K562 (cell line): ENCODE measurements at regions not wholly inside any gene's neighbourhood (a gene's known extent, or its start where the extent isn't known, plus 50 kb on each side); places are given as distances from the start of the nearest gene placed in this dataset.

Experiments used
- KLF13 ChIP-seq: fragments of 450-650 bp; IDR thresholded peaks from 2 replicates; pipeline ENCODE4 v1.6.1; 2016; ENCODE audit warnings: missing genetic modification characterization, low read depth, mild to moderate bottlenecking, missing compliant biosample characterization, moderate library complexity, borderline replicate concordance
- PHF8 ChIP-seq: fragments of 200-600 bp; sonication (generic); IDR thresholded peaks from 2 replicates; pipeline ENCODE4 v1.6.1; 2012; ENCODE audit warnings: mixed run types, mild to moderate bottlenecking, inconsistent platforms, low read length, moderate library complexity, borderline replicate concordance
- TBL1XR1 ChIP-seq, 2 experiments: IDR thresholded peaks; 2 replicates each; pipeline ENCODE4 v1.6.1; 2012; ENCODE audit warnings: improper control_type of control experiment in 2 of 2, low read length in 2 of 2, mild to moderate bottlenecking in 1 of 2
- ZNF699 ChIP-seq: fragments of 250-450 bp; sonication (Bioruptor Pico); IDR thresholded peaks from 2 replicates; pipeline ENCODE4 v1.8.0; 2021; ENCODE audit warnings: mild to moderate bottlenecking, moderate library complexity; ENCODE audit not compliant: insufficient replicate concordance
- ZNF77 ChIP-seq: fragments of 250-450 bp; sonication (Bioruptor Pico); IDR thresholded peaks from 2 replicates; pipeline ENCODE4 v1.5.0; 2020
- TF ChIP-seq, protein P1 (sequence below): fragments of 450-650 bp; formaldehyde crosslinking; IDR thresholded peaks from 2 replicates; pipeline ENCODE4 v1.4.0; 2020; ENCODE audit warnings: mild to moderate bottlenecking, moderate library complexity
- TF ChIP-seq, protein P2 (sequence below): fragments of 250-450 bp; sonication (Bioruptor Pico); IDR thresholded peaks from 2 replicates; pipeline ENCODE4 v1.9.0; 2021; ENCODE audit warnings: mild to moderate bottlenecking, inconsistent platforms
- TF ChIP-seq, protein P3 (sequence below), 2 experiments: fragments of 450-650 bp; IDR thresholded peaks; 2 replicates each; pipeline ENCODE4 v1.6.1; 2016
- TF ChIP-seq, protein P4 (sequence below): fragments of 450-650 bp; IDR thresholded peaks from 2 replicates; pipeline ENCODE4 v1.6.1; 2016; ENCODE audit warnings: low read depth

DNA sequence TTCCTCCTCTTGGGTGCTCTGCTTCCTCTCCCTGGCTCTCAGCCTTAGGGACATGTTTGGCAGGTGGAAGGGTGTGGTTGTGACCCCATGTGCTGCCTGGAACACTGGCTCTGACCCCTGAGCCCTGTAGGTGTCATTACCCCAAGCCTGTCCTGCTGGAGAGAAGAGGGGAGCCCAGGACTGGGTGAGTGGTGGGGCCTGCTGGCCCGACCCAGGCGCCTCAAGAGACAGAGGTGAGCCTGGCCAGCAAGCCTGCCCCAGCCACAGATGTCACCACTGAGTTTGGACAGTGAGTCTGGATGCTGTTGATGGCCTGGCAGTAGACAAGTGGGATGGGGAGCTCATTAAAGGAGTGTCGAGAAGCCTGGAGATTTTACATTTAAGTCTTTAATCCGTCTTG, 1112.2 kb downstream of the BRD1 start (continued):
- TF ChIP-seq TBL1XR1 (IDR thresholded peaks at IDR 0.05; ENCODE audit: low read length in 2 of 2) (no peak), ZNF77 (CRISPR knock-in tag) (no peak), PHF8 (no peak), KLF13 (tag) (no peak), ZNF699 (no peak)
- TF ChIP-seq, protein P1, sequence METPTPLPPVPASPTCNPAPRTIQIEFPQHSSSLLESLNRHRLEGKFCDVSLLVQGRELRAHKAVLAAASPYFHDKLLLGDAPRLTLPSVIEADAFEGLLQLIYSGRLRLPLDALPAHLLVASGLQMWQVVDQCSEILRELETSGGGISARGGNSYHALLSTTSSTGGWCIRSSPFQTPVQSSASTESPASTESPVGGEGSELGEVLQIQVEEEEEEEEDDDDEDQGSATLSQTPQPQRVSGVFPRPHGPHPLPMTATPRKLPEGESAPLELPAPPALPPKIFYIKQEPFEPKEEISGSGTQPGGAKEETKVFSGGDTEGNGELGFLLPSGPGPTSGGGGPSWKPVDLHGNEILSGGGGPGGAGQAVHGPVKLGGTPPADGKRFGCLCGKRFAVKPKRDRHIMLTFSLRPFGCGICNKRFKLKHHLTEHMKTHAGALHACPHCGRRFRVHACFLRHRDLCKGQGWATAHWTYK (CRISPR knock-in tag), result no peak
- TF ChIP-seq, protein P2, sequence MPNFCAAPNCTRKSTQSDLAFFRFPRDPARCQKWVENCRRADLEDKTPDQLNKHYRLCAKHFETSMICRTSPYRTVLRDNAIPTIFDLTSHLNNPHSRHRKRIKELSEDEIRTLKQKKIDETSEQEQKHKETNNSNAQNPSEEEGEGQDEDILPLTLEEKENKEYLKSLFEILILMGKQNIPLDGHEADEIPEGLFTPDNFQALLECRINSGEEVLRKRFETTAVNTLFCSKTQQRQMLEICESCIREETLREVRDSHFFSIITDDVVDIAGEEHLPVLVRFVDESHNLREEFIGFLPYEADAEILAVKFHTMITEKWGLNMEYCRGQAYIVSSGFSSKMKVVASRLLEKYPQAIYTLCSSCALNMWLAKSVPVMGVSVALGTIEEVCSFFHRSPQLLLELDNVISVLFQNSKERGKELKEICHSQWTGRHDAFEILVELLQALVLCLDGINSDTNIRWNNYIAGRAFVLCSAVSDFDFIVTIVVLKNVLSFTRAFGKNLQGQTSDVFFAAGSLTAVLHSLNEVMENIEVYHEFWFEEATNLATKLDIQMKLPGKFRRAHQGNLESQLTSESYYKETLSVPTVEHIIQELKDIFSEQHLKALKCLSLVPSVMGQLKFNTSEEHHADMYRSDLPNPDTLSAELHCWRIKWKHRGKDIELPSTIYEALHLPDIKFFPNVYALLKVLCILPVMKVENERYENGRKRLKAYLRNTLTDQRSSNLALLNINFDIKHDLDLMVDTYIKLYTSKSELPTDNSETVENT (CRISPR knock-in tag), result no peak
- TF ChIP-seq, protein P3, sequence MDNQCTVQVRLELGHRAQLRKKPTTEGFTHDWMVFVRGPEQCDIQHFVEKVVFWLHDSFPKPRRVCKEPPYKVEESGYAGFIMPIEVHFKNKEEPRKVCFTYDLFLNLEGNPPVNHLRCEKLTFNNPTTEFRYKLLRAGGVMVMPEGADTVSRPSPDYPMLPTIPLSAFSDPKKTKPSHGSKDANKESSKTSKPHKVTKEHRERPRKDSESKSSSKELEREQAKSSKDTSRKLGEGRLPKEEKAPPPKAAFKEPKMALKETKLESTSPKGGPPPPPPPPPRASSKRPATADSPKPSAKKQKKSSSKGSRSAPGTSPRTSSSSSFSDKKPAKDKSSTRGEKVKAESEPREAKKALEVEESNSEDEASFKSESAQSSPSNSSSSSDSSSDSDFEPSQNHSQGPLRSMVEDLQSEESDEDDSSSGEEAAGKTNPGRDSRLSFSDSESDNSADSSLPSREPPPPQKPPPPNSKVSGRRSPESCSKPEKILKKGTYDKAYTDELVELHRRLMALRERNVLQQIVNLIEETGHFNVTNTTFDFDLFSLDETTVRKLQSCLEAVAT (IDR thresholded peaks at IDR 0.05), result no peak
- TF ChIP-seq, protein P4, sequence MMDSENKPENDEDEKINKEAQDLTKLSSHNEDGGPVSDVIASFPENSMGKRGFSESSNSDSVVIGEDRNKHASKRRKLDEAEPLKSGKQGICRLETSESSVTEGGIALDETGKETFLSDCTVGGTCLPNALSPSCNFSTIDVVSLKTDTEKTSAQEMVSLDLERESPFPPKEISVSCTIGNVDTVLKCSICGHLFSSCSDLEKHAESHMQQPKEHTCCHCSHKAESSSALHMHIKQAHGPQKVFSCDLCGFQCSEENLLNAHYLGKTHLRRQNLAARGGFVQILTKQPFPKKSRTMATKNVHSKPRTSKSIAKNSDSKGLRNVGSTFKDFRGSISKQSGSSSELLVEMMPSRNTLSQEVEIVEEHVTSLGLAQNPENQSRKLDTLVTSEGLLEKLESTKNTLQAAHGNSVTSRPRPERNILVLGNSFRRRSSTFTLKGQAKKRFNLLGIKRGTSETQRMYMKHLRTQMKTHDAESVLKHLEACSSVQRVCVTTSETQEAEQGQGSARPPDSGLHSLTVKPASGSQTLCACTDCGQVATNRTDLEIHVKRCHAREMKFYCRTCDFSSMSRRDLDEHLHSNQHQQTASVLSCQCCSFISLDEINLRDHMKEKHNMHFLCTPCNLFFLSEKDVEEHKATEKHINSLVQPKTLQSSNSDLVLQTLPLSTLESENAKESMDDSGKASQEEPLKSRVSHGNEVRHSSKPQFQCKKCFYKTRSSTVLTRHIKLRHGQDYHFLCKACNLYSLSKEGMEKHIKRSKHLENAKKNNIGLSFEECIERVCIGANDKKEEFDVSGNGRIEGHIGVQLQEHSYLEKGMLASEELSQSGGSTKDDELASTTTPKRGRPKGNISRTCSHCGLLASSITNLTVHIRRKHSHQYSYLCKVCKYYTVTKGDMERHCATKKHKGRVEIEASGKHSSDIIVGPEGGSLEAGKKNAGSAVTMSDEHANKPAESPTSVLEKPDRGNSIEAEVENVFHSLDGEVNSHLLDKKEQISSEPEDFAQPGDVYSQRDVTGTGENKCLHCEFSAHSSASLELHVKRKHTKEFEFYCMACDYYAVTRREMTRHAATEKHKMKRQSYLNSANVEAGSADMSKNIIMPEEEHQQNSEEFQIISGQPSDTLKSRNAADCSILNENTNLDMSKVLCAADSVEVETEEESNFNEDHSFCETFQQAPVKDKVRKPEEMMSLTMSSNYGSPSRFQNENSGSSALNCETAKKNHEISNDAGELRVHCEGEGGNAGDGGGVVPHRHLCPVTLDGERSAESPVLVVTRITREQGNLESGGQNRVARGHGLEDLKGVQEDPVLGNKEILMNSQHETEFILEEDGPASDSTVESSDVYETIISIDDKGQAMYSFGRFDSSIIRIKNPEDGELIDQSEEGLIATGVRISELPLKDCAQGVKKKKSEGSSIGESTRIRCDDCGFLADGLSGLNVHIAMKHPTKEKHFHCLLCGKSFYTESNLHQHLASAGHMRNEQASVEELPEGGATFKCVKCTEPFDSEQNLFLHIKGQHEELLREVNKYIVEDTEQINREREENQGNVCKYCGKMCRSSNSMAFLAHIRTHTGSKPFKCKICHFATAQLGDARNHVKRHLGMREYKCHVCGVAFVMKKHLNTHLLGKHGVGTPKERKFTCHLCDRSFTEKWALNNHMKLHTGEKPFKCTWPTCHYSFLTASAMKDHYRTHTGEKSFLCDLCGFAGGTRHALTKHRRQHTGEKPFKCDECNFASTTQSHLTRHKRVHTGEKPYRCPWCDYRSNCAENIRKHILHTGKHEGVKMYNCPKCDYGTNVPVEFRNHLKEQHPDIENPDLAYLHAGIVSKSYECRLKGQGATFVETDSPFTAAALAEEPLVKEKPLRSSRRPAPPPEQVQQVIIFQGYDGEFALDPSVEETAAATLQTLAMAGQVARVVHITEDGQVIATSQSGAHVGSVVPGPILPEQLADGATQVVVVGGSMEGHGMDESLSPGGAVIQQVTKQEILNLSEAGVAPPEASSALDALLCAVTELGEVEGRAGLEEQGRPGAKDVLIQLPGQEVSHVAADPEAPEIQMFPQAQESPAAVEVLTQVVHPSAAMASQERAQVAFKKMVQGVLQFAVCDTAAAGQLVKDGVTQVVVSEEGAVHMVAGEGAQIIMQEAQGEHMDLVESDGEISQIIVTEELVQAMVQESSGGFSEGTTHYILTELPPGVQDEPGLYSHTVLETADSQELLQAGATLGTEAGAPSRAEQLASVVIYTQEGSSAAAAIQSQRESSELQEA, result no peak
